Spleen (tissue), 11 donors: ENCODE measurements at regions not wholly inside any gene's neighbourhood (a gene's known extent, or its start where the extent isn't known, plus 50 kb on each side); places are given as distances from the start of the nearest gene placed in this dataset.

Source experiments
- DNase-seq: peaks from one replicate; pipeline ENCODE4 v3.0.0-alpha.2; 2020
- H3K27ac ChIP-seq, 8 donors: fragments of 200-600 bp; sonication (generic) in 7 of 8; 1 replicate in 4 of 8; 2 replicates in 4 of 8; pipeline versions ENCODE4 v1.5.0 to v1.8.0; 2016 to 2021; ENCODE audit warnings: inconsistent platforms in 4 of 8, mild to moderate bottlenecking in 4 of 8, moderate library complexity in 1 of 8
- H3K27me3 ChIP-seq, 7 donors: fragments of 200-600 bp; sonication (generic) in 6 of 7; replicated peaks in 1 of 7; 1 replicate in 4 of 7; 2 replicates in 3 of 7; pipeline versions ENCODE4 v1.5.0 to v1.8.0; 2016 to 2021; ENCODE audit warnings: inconsistent platforms in 3 of 7, mild to moderate bottlenecking in 1 of 7
- H3K36me3 ChIP-seq, 6 donors: fragments of 200-600 bp; sonication (generic) in 5 of 6; 1 replicate in 4 of 6; 2 replicates in 2 of 6; pipeline versions ENCODE4 v1.5.0 to v1.8.0; 2016 to 2021; ENCODE audit warnings: inconsistent platforms in 2 of 6
- H3K4me1 ChIP-seq, 6 donors: fragments of 200-600 bp; sonication (generic) in 5 of 6; 1 replicate in 3 of 6; 2 replicates in 3 of 6; pipeline versions ENCODE4 v1.5.0 to v1.8.0; 2016 to 2021; ENCODE audit warnings: inconsistent platforms in 3 of 6
- H3K4me3 ChIP-seq, 8 donors: fragments of 200-600 bp; sonication (generic) in 7 of 8; 1 replicate in 4 of 8; 2 replicates in 4 of 8; pipeline versions ENCODE4 v1.5.0 to v1.8.0; 2016 to 2021; ENCODE audit warnings: inconsistent platforms in 4 of 8, mild to moderate bottlenecking in 4 of 8, moderate library complexity in 2 of 8
- H3K9me3 ChIP-seq, 8 donors: fragments of 200-600 bp; sonication (generic) in 7 of 8; 1 replicate in 4 of 8; 2 replicates in 4 of 8; pipeline versions ENCODE4 v1.5.0 to v1.8.0; 2016 to 2021; ENCODE audit warnings: inconsistent platforms in 4 of 8
- POLR2A ChIP-seq, 3 donors: fragments of 450-650 bp; IDR thresholded peaks; one replicate each; pipeline ENCODE4 v1.5.1; 2017; ENCODE audit warnings: antibody characterized with exemption in 3 of 3, mild to moderate bottlenecking in 1 of 3
- POLR2AphosphoS5 ChIP-seq, 3 donors: sonication (generic); formaldehyde crosslinking; IDR thresholded peaks; one replicate each; pipeline ENCODE4 v1.5.1; 2017; ENCODE audit warnings: antibody characterized with exemption in 3 of 3
- WGBS, 5 donors: extraction: QIAGEN DNeasy Blood & Tissue Kit in 3 of 5; methylation state at CpG; one replicate each; pipeline versions ENCODE4 v1.1.5 to v1.1.7; 2013 to 2018; 5-methylcytosine and 5-hydroxymethylcytosine counted together
- intact Hi-C: fragments of 100-400 bp; cut with DNase I; formaldehyde crosslinking; loops from one replicate; pipeline ENCODE4 v1.15.0; 2023; ENCODE audit warnings: low total_unique reads
- TF ChIP-seq, protein P1 (sequence below), 11 experiments: fragments of 200-600 bp in 7 of 11; fragments of 450-650 bp in 4 of 11; sonication (generic) in 4 of 11; IDR thresholded peaks in 8 of 11; conservative IDR thresholded peaks in 3 of 11; 1 replicate in 7 of 11; 2 replicates in 4 of 11; pipeline versions ENCODE4 v1.4.0 to v1.8.0; 2016 to 2021; ENCODE audit warnings: antibody characterized with exemption in 11 of 11, inconsistent platforms in 4 of 11, mild to moderate bottlenecking in 1 of 11
- donor health status: healthy with polysubstance abuse.
- donor health status: DM: no; HTN: no; CAD: no; lungs with moderate emphysema.
- donor health status: DM: no; HTN: no; CAD: no.
- donor health status: Bipolar disorder and iron deficiency.
- donor health status: healthy.
- donor health status: DM: no; HTN: no; CAD: no.
- donor health status: DM: yes; HTN: yes; CAD: no.

DNA sequence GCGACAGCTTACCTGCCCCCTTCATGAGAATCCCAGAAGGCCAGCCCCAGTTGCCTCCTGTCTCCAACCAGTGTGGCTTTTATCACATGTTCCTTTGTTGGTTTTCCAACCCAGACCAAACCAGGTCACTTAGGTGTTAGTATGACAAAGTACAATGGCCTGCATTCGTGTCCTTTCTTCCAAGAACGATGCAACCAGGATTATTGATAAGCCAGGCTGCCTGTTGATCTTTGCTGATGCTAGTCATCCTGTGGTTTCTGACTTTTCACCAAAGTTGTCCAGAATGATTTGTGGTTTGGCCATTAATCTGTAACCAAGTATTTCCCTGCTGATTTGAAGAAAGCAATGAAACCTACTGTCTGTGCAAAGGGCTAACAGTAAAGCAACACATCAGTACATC is 191.4 kb downstream of the CYLD start:
- H3K27me3 ChIP-seq = peaks cover 0 to 18% (median 0%) of the 10 kb centered on the region in 7 donors
- H3K9me3 ChIP-seq = no peaks in the 10 kb centered on the region
- H3K4me1 ChIP-seq = no peaks in the 10 kb centered on the region
- WGBS, 5 donors = 69 to 78% (median 73%) methylated on average over 3 of the region's 3 CpGs
- DNase-seq = no peak
- H3K27ac ChIP-seq = no peak overlapping the region
- no peaks in the 10 kb centered on the region for H3K36me3 ChIP-seq
- H3K4me3 ChIP-seq = no peak overlapping the region
- intact Hi-C loops = no loop called here
- TF ChIP-seq POLR2AphosphoS5 (IDR thresholded peaks at IDR 0.05) = no peak
- no peak for TF ChIP-seq POLR2A (IDR thresholded peaks at IDR 0.05)
- TF ChIP-seq, protein P1, sequence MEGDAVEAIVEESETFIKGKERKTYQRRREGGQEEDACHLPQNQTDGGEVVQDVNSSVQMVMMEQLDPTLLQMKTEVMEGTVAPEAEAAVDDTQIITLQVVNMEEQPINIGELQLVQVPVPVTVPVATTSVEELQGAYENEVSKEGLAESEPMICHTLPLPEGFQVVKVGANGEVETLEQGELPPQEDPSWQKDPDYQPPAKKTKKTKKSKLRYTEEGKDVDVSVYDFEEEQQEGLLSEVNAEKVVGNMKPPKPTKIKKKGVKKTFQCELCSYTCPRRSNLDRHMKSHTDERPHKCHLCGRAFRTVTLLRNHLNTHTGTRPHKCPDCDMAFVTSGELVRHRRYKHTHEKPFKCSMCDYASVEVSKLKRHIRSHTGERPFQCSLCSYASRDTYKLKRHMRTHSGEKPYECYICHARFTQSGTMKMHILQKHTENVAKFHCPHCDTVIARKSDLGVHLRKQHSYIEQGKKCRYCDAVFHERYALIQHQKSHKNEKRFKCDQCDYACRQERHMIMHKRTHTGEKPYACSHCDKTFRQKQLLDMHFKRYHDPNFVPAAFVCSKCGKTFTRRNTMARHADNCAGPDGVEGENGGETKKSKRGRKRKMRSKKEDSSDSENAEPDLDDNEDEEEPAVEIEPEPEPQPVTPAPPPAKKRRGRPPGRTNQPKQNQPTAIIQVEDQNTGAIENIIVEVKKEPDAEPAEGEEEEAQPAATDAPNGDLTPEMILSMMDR (IDR thresholded peaks at IDR 0.05 in 8 of 11, conservative IDR thresholded peaks at IDR 0.05 in 3 of 11) = no peak

DNA sequence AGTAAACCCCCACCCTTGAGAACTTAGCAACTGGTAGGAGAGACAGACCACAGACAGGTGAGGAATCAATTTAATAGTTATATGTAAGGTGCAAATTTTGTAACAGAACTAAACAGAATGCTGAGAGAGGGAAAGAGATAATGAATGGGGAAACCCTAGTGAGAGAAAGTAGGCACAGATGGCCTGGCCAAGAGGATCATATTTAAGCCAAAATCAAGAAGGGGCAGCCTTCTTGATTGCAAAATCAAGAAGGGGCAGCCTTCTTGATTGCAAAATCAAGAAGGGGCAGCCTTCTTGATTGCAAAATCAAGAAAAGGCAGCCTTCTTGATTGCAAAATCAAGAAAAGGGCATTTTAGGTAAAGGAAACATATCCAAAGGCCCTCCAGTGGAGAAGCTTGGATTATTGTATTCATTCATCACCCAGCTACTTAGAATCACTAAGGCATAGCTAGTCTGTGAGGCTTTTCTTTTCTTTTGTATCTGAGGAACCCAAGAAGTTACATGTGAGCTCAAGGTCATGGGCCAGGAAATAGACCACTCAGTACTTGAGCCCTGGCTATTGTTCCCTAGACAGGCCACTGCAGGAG is 190.6 kb downstream of the CYLD start:
- TF ChIP-seq POLR2A (IDR thresholded peaks at IDR 0.05) (no peak), POLR2AphosphoS5 (IDR thresholded peaks at IDR 0.05) (no peak)
- TF ChIP-seq, protein P1 (IDR thresholded peaks at IDR 0.05 in 8 of 11, conservative IDR thresholded peaks at IDR 0.05 in 3 of 11) = no peak
- Histone ChIP-seq H3K27me3 (peaks cover 0 to 16% (median 0%) of the 10 kb centered on the region in 7 donors), H3K9me3 (no peaks in the 10 kb centered on the region), H3K27ac (no peak overlapping the region), H3K4me1 (no peaks in the 10 kb centered on the region), H3K4me3 (no peak overlapping the region), H3K36me3 (no peaks in the 10 kb centered on the region)
- intact Hi-C loops = no loop called here
- no peak for DNase-seq

DNA sequence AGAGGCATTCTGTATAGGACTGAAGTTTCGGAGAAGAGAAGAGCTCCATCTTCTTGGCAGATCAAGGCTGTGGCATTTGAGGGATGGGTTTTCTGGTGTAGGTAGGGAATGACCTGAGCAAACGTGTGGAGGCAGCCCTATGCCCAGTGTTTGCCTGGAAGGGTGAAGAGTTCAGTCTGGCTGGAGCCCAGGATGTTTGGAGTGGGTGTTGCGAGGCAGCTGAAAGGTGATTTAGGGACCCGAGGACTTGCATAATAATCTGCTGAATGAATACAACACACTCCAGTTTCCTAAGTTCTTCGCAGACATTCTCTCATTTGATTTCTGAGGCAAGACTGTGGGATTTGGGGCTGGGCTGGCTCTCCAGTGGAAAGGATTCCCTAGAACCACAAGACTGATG is 186.2 kb downstream of the CYLD start:
- TF ChIP-seq, protein P1 (IDR thresholded peaks at IDR 0.05 in 8 of 11, conservative IDR thresholded peaks at IDR 0.05 in 3 of 11) = no peak
- no peak for TF ChIP-seq POLR2A (IDR thresholded peaks at IDR 0.05)
- H3K4me3 ChIP-seq = no peak overlapping the region
- intact Hi-C loops = no loop called here
- 78 to 86% (median 83%) methylated on average over 5 of the region's 5 CpGs for WGBS, 5 donors
- no peak overlapping the region for H3K27ac ChIP-seq
- no peak for DNase-seq
- no peaks in the 10 kb centered on the region for H3K36me3 ChIP-seq
- no peaks in the 10 kb centered on the region for H3K9me3 ChIP-seq
- H3K4me1 ChIP-seq = no peaks in the 10 kb centered on the region
- peaks cover 0 to 16% (median 0%) of the 10 kb centered on the region in 7 donors for H3K27me3 ChIP-seq

DNA sequence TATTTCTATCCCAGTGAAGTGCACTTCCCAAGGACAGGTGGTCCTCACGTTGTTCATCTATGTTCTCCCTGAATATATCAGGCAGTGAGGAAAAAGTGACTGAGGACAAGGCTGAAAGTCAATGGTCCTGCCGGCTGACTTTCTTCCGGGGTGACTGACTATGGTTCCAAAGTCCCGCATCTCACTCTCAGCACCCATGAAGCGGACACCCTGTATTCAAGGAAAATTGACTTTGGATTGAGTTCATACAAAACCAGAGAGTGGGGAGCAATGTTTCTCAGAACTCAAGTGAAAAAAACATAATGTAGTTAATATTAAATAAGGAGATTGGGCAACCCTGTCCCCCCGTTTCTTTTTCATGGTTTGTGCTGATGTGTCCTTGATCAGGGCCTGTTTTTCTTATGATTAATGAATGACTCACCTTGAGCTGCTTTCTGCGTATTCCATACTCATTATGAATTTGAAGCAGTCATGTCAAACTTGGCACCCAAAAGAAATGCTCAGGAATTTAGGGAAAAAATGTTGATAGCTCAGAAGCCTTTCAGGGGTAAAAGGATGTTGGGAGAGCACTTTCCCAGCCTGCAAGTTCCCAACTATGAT is 184.0 kb downstream of the CYLD start:
- Histone ChIP-seq H3K4me3 (no peak overlapping the region), H3K27ac (no peak overlapping the region), H3K9me3 (no peaks in the 10 kb centered on the region), H3K27me3 (peaks cover 0 to 16% (median 0%) of the 10 kb centered on the region in 7 donors), H3K4me1 (no peaks in the 10 kb centered on the region), H3K36me3 (no peaks in the 10 kb centered on the region)
- intact Hi-C loops = no loop called here
- WGBS, 5 donors = 82 to 85% (median 83%) methylated on average over 7 of the region's 7 CpGs
- TF ChIP-seq, protein P1 (IDR thresholded peaks at IDR 0.05 in 8 of 11, conservative IDR thresholded peaks at IDR 0.05 in 3 of 11) = no peak
- TF ChIP-seq POLR2AphosphoS5 (IDR thresholded peaks at IDR 0.05) (no peak), POLR2A (IDR thresholded peaks at IDR 0.05) (no peak)
- no peak for DNase-seq
